SK-N-SH treated with all-trans-retinoic acid at 6 μM for 48 hours (cell line): ENCODE measurements at regions not wholly inside any gene's neighbourhood (a gene's known extent, or its start where the extent isn't known, plus 50 kb on each side); places are given as distances from the start of the nearest gene placed in this dataset.

Experiments
- BACH2 ChIP-seq: fragments of 250-450 bp; sonication (Bioruptor Pico); IDR thresholded peaks from 2 replicates; pipeline ENCODE4 v1.9.0; 2021; ENCODE audit warnings: mild to moderate bottlenecking, borderline replicate concordance
- CREB5 ChIP-seq: fragments of 250-450 bp; sonication (Bioruptor Pico); IDR thresholded peaks from 2 replicates; pipeline ENCODE4 v1.5.1; 2020; ENCODE audit warnings: low read depth, mild to moderate bottlenecking, moderate library complexity
- PATZ1 ChIP-seq: fragments of 250-450 bp; sonication (Bioruptor Pico); IDR thresholded peaks from 2 replicates; pipeline ENCODE4 v1.8.0; 2020; ENCODE audit warnings: mild to moderate bottlenecking, moderate library complexity, borderline replicate concordance
- POU6F1 ChIP-seq: fragments of 250-450 bp; sonication (Bioruptor Pico); IDR thresholded peaks from 2 replicates; pipeline ENCODE4 v1.8.0; 2021; ENCODE audit warnings: low read depth, mild to moderate bottlenecking, moderate library complexity, borderline replicate concordance
- SNAI2 ChIP-seq: fragments of 250-450 bp; sonication (Bioruptor Pico); IDR thresholded peaks from 2 replicates; pipeline ENCODE4 v1.5.0; 2020; ENCODE audit warnings: mild to moderate bottlenecking, moderate library complexity
- TCF4 ChIP-seq: fragments of 250-450 bp; sonication (Bioruptor Pico); IDR thresholded peaks from 2 replicates; pipeline ENCODE4 v1.8.0; 2021; ENCODE audit warnings: mild to moderate bottlenecking, moderate library complexity, borderline replicate concordance
- ZC3H10 ChIP-seq: fragments of 250-450 bp; sonication (Bioruptor Pico); IDR thresholded peaks from 2 replicates; pipeline ENCODE4 v1.5.1; 2021; ENCODE audit warnings: mild to moderate bottlenecking, moderate library complexity
- ZFP30 ChIP-seq: fragments of 450-650 bp; formaldehyde crosslinking; IDR thresholded peaks from 2 replicates; pipeline ENCODE4 v1.5.0; 2022; ENCODE audit warnings: mild to moderate bottlenecking, moderate library complexity
- ZNF565 ChIP-seq: fragments of 450-650 bp; formaldehyde crosslinking; conservative IDR thresholded peaks from 2 replicates; pipeline ENCODE4 v1.5.0; 2020; ENCODE audit warnings: low read depth, mild to moderate bottlenecking, moderate library complexity

- no peak for TF ChIP-seq BACH2
- no peak for TF ChIP-seq ZNF565 (CRISPR knock-in tag)
- TF ChIP-seq TCF4 (CRISPR knock-in tag) = no peak
- no peak for TF ChIP-seq ZC3H10 (CRISPR knock-in tag)
- no peak for TF ChIP-seq PATZ1 (CRISPR knock-in tag)
- TF ChIP-seq ZFP30 (CRISPR knock-in tag) = no peak
- TF ChIP-seq POU6F1 (CRISPR knock-in tag) = no peak
- TF ChIP-seq SNAI2 = no peak
- TF ChIP-seq CREB5 (CRISPR knock-in tag) = no peak
These were observed 211.7 kb upstream of the WSB1 start for GRCh38 chr17:27082023-27082774.
